Cardiac fibroblast (primary cell): ENCODE measurements at regions not wholly inside any gene's neighbourhood (a gene's known extent, or its start where the extent isn't known, plus 50 kb on each side); places are given as distances from the start of the nearest gene placed in this dataset.

Experiments
- DNase-seq, 2 donors: peaks; one replicate each; pipeline versions ENCODE4 v3.0.0 to v3.0.0-alpha.2; 2010; ENCODE audit warnings: low read depth in 2 of 2
- H3K4me3 ChIP-seq, 2 donors: replicated peaks in 1 of 2; 1 replicate in 1 of 2; 2 replicates in 1 of 2; pipeline ENCODE4 v1.5.1; 2011; ENCODE audit warnings: low read depth in 2 of 2, low read length in 2 of 2, mild to moderate bottlenecking in 2 of 2, moderate library complexity in 1 of 2
- TF ChIP-seq, protein P1 (sequence below): IDR thresholded peaks from one replicate; pipeline ENCODE4 v1.5.1; 2011; ENCODE audit warnings: low read depth, mild to moderate bottlenecking, low read length, inconsistent platforms

DNA sequence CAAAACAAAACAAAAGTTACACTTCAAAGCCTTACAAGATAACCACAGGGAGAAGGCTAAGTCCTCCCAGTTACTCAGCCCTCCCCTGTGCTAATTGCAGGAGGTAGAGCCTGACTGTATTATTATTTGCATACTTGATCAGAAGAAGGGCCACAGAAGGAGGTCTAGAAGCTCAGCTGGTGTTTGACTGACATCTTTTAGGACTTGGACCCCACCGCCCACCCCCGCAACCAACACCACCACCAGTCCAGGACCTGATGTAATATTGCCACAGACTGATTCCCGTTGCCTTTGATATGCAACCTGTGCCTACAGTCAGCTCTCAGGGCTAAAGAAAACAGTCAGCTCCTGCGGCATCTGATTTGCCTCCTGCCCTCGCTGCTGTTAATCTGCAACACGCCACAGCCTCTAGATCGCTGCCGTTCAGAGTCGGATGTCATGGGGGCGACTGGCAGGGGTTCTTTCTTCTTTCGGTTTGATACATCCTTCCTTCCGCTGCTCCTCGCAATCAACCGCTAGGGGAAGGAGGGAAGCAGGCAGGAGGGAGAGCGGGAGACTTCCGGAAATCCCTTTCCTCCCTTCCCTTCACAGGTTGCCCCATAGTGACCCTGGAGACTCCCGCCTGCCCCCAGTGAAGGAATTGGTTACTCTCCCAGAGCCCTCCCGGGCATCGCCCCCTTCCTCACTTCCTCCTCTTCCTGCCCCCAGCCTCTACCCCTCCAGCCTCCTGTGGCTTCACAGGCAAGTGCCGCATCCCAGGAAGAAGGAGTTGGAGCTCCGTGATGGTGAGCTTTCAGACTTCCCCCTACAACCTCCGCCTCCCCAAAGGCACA, 90.5 kb upstream of the SOX9 start:
- peak overlapping the region; percentile 43 to 49 for H3K4me3 ChIP-seq
- TF ChIP-seq, protein P1, sequence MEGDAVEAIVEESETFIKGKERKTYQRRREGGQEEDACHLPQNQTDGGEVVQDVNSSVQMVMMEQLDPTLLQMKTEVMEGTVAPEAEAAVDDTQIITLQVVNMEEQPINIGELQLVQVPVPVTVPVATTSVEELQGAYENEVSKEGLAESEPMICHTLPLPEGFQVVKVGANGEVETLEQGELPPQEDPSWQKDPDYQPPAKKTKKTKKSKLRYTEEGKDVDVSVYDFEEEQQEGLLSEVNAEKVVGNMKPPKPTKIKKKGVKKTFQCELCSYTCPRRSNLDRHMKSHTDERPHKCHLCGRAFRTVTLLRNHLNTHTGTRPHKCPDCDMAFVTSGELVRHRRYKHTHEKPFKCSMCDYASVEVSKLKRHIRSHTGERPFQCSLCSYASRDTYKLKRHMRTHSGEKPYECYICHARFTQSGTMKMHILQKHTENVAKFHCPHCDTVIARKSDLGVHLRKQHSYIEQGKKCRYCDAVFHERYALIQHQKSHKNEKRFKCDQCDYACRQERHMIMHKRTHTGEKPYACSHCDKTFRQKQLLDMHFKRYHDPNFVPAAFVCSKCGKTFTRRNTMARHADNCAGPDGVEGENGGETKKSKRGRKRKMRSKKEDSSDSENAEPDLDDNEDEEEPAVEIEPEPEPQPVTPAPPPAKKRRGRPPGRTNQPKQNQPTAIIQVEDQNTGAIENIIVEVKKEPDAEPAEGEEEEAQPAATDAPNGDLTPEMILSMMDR: peak; percentile 52
- DNase-seq: peak; percentile 18 to 53

DNA sequence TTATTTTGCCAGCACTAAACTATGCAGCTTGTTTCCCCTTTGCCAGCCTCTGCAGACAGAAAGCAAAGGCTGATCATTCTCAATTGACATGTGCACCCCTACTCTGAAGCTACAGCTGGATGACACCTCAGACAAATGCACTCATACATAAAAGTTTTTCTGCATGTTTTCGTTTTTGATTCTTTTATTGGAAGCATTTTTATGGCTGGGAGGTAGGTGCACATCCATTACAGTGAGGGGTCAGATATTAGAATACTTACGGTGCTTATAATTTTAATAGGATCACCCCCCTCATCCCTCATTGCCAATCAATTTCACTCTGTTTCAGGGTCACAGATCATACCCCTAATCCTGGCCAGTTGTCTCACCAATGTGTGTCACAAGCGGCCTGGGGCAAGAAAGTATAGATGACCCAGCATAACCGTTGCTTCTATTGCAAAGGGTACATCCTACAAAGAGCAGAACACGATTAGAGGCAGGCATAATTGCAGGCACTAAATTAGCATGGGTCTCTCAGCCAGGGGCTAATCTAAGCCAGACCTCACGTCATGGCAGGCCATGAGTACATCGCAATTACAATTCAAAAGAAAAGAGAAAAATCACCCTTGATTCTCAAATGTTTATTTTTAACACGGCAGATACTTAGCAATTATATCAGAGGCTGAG, 89.5 kb upstream of the SOX9 start:
- TF ChIP-seq, protein P1: no peak
- no peak overlapping the region for H3K4me3 ChIP-seq
- no peak for DNase-seq

DNA sequence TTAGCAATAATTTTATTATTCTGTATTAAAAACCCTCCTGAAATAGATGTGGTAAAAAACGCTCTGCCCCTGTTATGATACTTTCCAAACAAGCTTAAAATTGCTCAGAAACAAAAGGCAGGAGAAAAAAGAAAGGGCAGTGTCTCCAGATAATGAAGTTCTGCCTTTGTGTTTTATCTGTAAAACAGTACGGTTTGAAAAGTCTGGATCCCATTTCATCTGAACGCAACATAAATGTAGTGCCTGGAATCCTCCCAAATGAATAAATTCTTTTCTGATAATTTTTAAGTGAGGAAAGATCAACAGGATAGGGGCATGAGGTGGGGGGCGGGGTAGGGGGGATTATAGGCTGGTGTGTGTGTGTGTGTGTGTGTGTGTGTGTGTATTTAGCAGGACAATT, 87.5 kb upstream of the SOX9 start:
- no peak overlapping the region for H3K4me3 ChIP-seq
- DNase-seq: no peak
- TF ChIP-seq, protein P1: no peak

DNA sequence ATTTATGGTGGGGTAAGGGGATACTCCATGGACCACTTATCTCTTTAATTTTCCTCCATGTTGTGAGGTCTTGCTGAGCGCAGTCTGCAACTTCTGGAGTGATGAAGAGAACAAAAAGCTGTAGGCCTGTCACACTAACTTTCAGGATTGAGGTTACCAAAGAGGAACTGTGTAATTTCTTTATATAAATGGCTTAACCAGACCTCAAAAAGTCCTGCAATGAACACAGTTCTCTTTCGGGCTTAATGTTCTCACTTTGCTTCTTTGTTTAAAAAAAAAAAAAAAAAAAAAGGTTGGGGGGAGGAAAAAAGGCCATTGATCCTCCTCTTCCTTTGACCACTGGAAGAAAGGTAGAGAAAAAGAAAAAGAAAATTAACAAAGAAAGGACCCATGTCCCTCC, 86.8 kb upstream of the SOX9 start:
- no peak for DNase-seq
- H3K4me3 ChIP-seq: no peak overlapping the region
- TF ChIP-seq, protein P1: no peak

DNA sequence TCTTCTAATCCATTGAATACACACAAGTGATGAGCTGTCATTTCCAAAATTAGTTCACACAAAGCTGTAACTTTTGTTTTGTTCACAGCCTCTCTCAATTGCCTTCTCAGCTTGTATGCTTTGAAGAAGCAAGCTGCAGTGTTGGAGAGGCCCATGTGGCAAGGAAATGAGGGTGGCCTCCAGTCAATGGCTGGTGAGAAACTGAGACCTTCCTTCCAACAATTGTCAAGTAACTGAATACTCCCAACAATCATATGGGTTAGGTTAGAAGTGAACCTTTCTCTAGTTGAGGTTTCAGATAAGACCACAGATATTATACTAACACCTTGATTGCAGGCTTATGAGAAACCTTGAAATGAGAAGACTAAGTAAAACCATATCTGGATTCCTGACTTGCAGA, 82.4 kb upstream of the SOX9 start:
- no peak overlapping the region for H3K4me3 ChIP-seq
- TF ChIP-seq, protein P1: no peak
- no peak for DNase-seq

DNA sequence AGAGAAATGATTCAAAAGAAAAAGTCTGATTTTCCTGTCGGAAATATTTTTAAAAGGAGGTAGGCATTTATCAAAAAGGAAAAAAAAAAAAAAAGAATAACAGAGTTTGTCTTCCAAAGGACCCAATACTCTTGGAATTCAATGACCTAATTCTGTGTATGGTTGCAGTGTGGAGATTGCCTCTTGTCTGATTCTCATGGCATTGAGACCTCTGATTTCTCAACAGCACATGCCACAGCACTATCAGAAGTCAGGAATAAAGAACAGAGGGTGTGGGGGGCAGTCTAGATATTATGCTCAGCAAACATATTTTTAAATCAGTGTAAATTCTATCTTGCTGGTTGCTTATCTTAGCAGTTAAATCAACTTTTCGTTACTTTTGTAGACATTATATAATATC, 81.3 kb upstream of the SOX9 start:
- no peak overlapping the region for H3K4me3 ChIP-seq
- no peak for DNase-seq
- TF ChIP-seq, protein P1: no peak
